ENCODE measurements at regions not wholly inside any gene's neighbourhood (a gene's known extent, or its start where the extent isn't known, plus 50 kb on each side); places are given as distances from the start of the nearest gene placed in this dataset.
A peak's percentile ranks its signal among the peaks of the same experiment; 100 is the strongest.

DNA sequence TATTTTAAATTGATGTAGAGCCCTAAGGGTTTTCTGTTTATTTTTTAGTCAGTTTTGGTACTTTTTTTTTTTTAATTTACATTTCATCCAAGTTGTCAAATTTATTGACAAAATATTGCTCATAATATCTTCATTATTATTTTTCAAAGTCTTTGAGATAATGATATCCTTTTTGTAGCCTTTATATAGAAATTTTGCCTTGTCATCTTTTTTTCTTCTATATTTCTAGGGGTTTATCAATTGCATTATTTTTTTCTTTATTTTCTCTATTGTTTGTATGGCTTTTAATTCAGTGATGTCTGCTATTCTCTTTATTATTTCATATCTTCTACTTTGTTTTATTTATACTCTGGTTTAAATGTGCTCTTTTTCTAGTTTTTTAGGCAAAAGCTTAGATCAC is 863.0 kb upstream of the GJE1 start:
- no peak overlapping the region for H3K27ac ChIP-seq
- no peaks in the 10 kb centered on the region for H3K36me3 ChIP-seq (ENCODE audit: low read depth)
- no peak overlapping the region for H3K4me2 ChIP-seq (ENCODE audit: unreplicated experiment)
- in situ Hi-C loops (cut with MboI): no loop called here
- H3K4me3 ChIP-seq: no peak overlapping the region
- H3F3A ChIP-seq (ENCODE audit: insufficient read depth): peaks cover 11% of the 10 kb centered on the region; the same call in 1 of the 2 replicates
- H3K9ac ChIP-seq: no peak overlapping the region
- no peaks in the 10 kb centered on the region for H3K27me3 ChIP-seq (replicated peaks; ENCODE audit: insufficient read depth)
- H2AFZ ChIP-seq: no peak overlapping the region
- no peaks in the 10 kb centered on the region for H3K79me2 ChIP-seq (ENCODE audit: insufficient read depth)
- H3K9me2 ChIP-seq (ENCODE audit: insufficient read depth): no peaks in the 10 kb centered on the region
- TF ChIP-seq EZH2 (IDR thresholded peaks at IDR 0.05; ENCODE audit: insufficient read depth, poor library complexity, severe bottlenecking) (no peak), EZH2phosphoT487 (IDR thresholded peaks at IDR 0.05; ENCODE audit: insufficient read depth, low read depth) (no peak)
- H4K20me1 ChIP-seq (ENCODE audit: insufficient read depth): no peaks in the 10 kb centered on the region
- DNase-seq: no peak
- no peaks in the 10 kb centered on the region for H3K9me3 ChIP-seq (ENCODE audit: low read depth)
- H3K4me1 ChIP-seq (ENCODE audit: insufficient read depth): peaks cover 16% of the 10 kb centered on the region

GRCh38 chr6:141267420-141267819 is 865.3 kb upstream of the GJE1 start:
- no peak overlapping the region for H3K9ac ChIP-seq
- peak overlapping the region; percentile 83 for H2AFZ ChIP-seq
- no peak overlapping the region for H3K27ac ChIP-seq
- H3K4me1 ChIP-seq (ENCODE audit: insufficient read depth): peaks cover 16% of the 10 kb centered on the region
- DNase-seq: no peak
- no peaks in the 10 kb centered on the region for H3K79me2 ChIP-seq (ENCODE audit: insufficient read depth)
- 83 to 85% methylated on average over 6 of the region's 6 CpGs for WGBS, 2 experiments (ENCODE audit: low coverage in 1 of 2, low lambda C conversion rate in 2 of 2, missing lambda C conversion rate in 2 of 2)
- H4K20me1 ChIP-seq (ENCODE audit: insufficient read depth): no peaks in the 10 kb centered on the region
- in situ Hi-C loops (cut with MboI): no loop called here
- H3K9me2 ChIP-seq (ENCODE audit: insufficient read depth): no peaks in the 10 kb centered on the region
- no peak overlapping the region for H3K4me2 ChIP-seq (ENCODE audit: unreplicated experiment)
- no peaks in the 10 kb centered on the region for H3K27me3 ChIP-seq (replicated peaks; ENCODE audit: insufficient read depth)
- no peak overlapping the region for H3K4me3 ChIP-seq
- no peak for TF ChIP-seq EZH2phosphoT487 (IDR thresholded peaks at IDR 0.05; ENCODE audit: insufficient read depth, low read depth)
- TF ChIP-seq EZH2 (IDR thresholded peaks at IDR 0.05; ENCODE audit: insufficient read depth, poor library complexity, severe bottlenecking): no peak
- no peaks in the 10 kb centered on the region for H3K36me3 ChIP-seq (ENCODE audit: low read depth)
- H3K9me3 ChIP-seq (ENCODE audit: low read depth): no peaks in the 10 kb centered on the region
- H3F3A ChIP-seq (ENCODE audit: insufficient read depth): peaks cover 11% of the 10 kb centered on the region; the same call in 1 of the 2 replicates

- TF ChIP-seq EZH2 (IDR thresholded peaks at IDR 0.05; ENCODE audit: insufficient read depth, poor library complexity, severe bottlenecking): no peak
- no peak for TF ChIP-seq EZH2phosphoT487 (IDR thresholded peaks at IDR 0.05; ENCODE audit: insufficient read depth, low read depth)
Observed at GRCh38 chr6:141265756-141266623, 866.7 kb upstream of the GJE1 start.

GRCh38 chr6:141264101-141264500 is 868.6 kb upstream of the GJE1 start:
- Histone ChIP-seq H2AFZ (0 out of 2 replicates have a peak overlapping the region, but pooled peaks have one; percentile 30), H3K4me3 (no peak overlapping the region), H3K9me3 (ENCODE audit: low read depth) (no peaks in the 10 kb centered on the region), H3K9me2 (ENCODE audit: insufficient read depth) (no peaks in the 10 kb centered on the region), H3K4me1 (ENCODE audit: insufficient read depth) (peaks cover 19% of the 10 kb centered on the region), H3K9ac (no peak overlapping the region), H3F3A (ENCODE audit: insufficient read depth) (peaks cover 11% of the 10 kb centered on the region; the same call in 1 of the 2 replicates), H3K79me2 (ENCODE audit: insufficient read depth) (no peaks in the 10 kb centered on the region), H4K20me1 (ENCODE audit: insufficient read depth) (no peaks in the 10 kb centered on the region), H3K27me3 (replicated peaks; ENCODE audit: insufficient read depth) (no peaks in the 10 kb centered on the region), H3K27ac (no peak overlapping the region), H3K4me2 (ENCODE audit: unreplicated experiment) (no peak overlapping the region), H3K36me3 (ENCODE audit: low read depth) (no peaks in the 10 kb centered on the region)
- 73 to 83% methylated on average over 4 of the region's 4 CpGs for WGBS, 2 experiments (ENCODE audit: low coverage in 1 of 2, low lambda C conversion rate in 2 of 2, missing lambda C conversion rate in 2 of 2)
- in situ Hi-C loops (cut with MboI): no loop called here
- no peak for TF ChIP-seq EZH2phosphoT487 (IDR thresholded peaks at IDR 0.05; ENCODE audit: insufficient read depth, low read depth)
- TF ChIP-seq EZH2 (IDR thresholded peaks at IDR 0.05; ENCODE audit: insufficient read depth, poor library complexity, severe bottlenecking): no peak
- no peak for DNase-seq

More at GRCh38 chr6:141265756-141266623, 866.7 kb upstream of the GJE1 start:
- Histone ChIP-seq H3K9ac (peak overlapping the region; percentile 75), H3K9me2 (ENCODE audit: insufficient read depth) (no peaks in the 10 kb centered on the region), H3K4me1 (ENCODE audit: insufficient read depth) (peaks cover 16% of the 10 kb centered on the region), H3K4me3 (peak overlapping the region; percentile 74), H3K27me3 (replicated peaks; ENCODE audit: insufficient read depth) (no peaks in the 10 kb centered on the region), H3K4me2 (ENCODE audit: unreplicated experiment) (peak overlapping the region; percentile 91), H4K20me1 (ENCODE audit: insufficient read depth) (no peaks in the 10 kb centered on the region), H3F3A (ENCODE audit: insufficient read depth) (peaks cover 11% of the 10 kb centered on the region; the same call in 1 of the 2 replicates), H3K36me3 (ENCODE audit: low read depth) (no peaks in the 10 kb centered on the region), H3K9me3 (ENCODE audit: low read depth) (no peaks in the 10 kb centered on the region), H3K27ac (peak overlapping the region; percentile 64), H3K79me2 (ENCODE audit: insufficient read depth) (no peaks in the 10 kb centered on the region), H2AFZ (peak overlapping the region; percentile 83)
- 1 to 2% methylated on average over 4 of the region's 4 CpGs for WGBS, 2 experiments (ENCODE audit: low coverage in 1 of 2, low lambda C conversion rate in 2 of 2, missing lambda C conversion rate in 2 of 2)
- peak; percentile 40 for DNase-seq
- in situ Hi-C loops (cut with MboI): no loop called here

All from GM23248 (cell line).